Bronchial epithelial cell (primary cell): ENCODE measurements at regions not wholly inside any gene's neighbourhood (a gene's known extent, or its start where the extent isn't known, plus 50 kb on each side); places are given as distances from the start of the nearest gene placed in this dataset.

ENCODE experiments used
- DNase-seq: peaks from one replicate; pipeline ENCODE4 v3.0.0-alpha.2; 2010; ENCODE audit warnings: low read depth
- FAIRE-seq: peaks from 2 replicates; lab custom pipeline; 2011; peaks lifted over from hg19 to GRCh38; lab: Jason Lieb, UNC
- H3K27me3 ChIP-seq: 2 replicates; pipeline ENCODE4 v1.5.1; 2011; ENCODE audit warnings: low read length; ENCODE audit not compliant: control insufficient read depth, insufficient read depth
- H3K36me3 ChIP-seq: 2 replicates; pipeline ENCODE4 v1.5.1; 2011; ENCODE audit warnings: low read length; ENCODE audit not compliant: control insufficient read depth, insufficient read depth
- H3K4me3 ChIP-seq: 2 replicates; pipeline ENCODE4 v1.5.1; 2011; ENCODE audit warnings: mild to moderate bottlenecking, low read depth, low read length, control low read depth
- TF ChIP-seq, protein P1 (sequence below): IDR thresholded peaks from 2 replicates; pipeline ENCODE4 v1.5.1; 2011; ENCODE audit warnings: mild to moderate bottlenecking, moderate library complexity, low read length, control low read depth, inconsistent platforms; ENCODE audit not compliant: insufficient read depth, severe bottlenecking

DNA sequence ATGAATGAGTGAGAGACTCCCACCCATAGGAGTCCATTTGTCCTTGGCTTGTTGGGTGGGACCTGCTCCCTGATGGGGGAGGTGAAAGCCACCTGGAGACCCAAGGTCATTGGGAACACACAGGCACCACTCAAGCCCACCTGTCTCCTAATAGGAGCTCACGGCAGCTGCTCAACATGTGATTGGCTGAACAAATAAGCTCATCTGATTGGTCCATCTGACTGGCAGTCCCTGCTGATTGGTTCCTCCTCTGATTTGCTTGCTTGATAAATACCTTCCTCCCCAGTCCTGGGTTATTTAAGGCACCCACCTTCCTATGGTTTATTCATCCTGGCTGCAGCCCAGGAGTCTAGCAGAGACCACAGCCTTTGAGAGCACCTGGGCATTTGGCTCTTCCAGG, 502.9 kb downstream of the PTPRU start:
- Histone ChIP-seq H3K36me3 (no peaks in the 10 kb centered on the region), H3K4me3 (no peak overlapping the region), H3K27me3 (peaks cover 1% of the 10 kb centered on the region)
- DNase-seq (no peak), FAIRE-seq (no peak)
- TF ChIP-seq, protein P1, sequence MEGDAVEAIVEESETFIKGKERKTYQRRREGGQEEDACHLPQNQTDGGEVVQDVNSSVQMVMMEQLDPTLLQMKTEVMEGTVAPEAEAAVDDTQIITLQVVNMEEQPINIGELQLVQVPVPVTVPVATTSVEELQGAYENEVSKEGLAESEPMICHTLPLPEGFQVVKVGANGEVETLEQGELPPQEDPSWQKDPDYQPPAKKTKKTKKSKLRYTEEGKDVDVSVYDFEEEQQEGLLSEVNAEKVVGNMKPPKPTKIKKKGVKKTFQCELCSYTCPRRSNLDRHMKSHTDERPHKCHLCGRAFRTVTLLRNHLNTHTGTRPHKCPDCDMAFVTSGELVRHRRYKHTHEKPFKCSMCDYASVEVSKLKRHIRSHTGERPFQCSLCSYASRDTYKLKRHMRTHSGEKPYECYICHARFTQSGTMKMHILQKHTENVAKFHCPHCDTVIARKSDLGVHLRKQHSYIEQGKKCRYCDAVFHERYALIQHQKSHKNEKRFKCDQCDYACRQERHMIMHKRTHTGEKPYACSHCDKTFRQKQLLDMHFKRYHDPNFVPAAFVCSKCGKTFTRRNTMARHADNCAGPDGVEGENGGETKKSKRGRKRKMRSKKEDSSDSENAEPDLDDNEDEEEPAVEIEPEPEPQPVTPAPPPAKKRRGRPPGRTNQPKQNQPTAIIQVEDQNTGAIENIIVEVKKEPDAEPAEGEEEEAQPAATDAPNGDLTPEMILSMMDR: no peak

DNA sequence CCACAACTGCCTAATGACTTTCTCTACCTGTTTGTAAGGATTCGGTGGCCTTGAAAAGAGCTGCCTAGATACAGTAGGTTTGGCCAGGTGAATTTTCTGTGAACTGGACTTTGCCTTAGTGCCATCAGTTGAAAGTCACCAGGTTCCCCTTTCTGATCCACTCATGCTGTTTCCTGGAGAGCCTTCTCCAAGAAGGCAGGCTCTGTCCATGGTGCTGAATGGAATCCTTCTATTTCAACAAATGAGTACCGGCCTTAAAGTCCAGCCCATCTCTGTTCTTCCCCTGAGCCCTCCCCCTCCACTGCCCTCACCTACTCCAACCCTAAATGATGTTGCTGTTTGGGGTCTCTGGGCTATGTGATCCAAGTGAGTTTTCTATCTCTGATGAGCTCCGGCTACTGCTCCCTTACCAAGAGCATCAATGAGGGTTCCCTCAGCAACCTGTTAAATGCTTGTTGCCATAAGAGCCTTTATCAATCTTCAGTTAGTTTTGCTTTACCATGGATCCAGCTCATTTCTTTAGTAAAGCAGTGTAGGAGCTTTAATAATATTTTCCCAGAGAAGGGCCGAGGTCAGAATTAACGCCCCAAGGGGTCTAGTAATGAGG, 500.4 kb downstream of the PTPRU start:
- TF ChIP-seq, protein P1: no peak
- H3K27me3 ChIP-seq: peaks cover 1% of the 10 kb centered on the region
- no peak overlapping the region for H3K4me3 ChIP-seq
- no peaks in the 10 kb centered on the region for H3K36me3 ChIP-seq
- peak; percentile 82 for FAIRE-seq
- DNase-seq: peak; percentile 40

DNA sequence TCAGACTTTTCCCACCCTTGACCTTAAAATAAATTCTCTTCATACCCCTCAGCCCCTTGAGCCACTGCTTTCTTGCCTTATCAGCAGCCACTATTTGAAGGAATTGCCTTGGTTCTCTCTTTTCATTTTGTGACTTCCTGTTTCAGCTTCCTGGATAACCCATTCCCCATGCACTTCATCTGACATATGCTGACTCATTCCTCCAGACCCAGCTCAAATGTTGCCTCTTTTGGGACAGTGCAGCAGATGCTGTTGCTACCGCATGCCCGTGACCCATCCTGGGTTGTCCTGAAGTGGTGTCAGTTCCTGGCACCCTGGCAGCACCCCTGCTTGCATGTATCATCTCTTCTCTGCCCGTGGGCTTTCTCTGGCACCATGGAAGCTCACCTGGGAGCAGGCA, 496.1 kb downstream of the PTPRU start:
- H3K36me3 ChIP-seq: no peaks in the 10 kb centered on the region
- DNase-seq (no peak), FAIRE-seq (no peak)
- H3K4me3 ChIP-seq: no peak overlapping the region
- TF ChIP-seq, protein P1: no peak
- no peaks in the 10 kb centered on the region for H3K27me3 ChIP-seq

DNA sequence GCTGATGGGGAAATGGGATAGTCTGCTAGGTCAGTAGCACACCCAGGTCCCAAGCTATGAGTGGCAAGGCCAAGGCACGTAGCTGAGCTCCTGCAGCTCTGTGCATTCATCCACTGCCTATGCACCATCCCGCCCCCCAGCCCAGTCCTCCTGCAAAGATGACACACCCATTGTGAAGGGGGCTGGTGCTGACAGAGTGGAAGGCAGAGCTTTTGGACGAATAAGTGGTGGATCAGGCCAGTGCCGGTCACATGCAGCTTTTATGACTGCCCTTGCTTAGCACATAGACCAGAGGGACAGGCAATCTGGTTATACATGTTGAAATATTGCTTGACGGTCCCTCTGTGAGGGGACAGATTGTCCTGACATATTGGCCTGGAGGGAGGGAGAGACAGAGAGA, 494.3 kb downstream of the PTPRU start:
- no peak for DNase-seq
- Histone ChIP-seq H3K27me3 (no peaks in the 10 kb centered on the region), H3K36me3 (no peaks in the 10 kb centered on the region), H3K4me3 (no peak overlapping the region)
- TF ChIP-seq, protein P1: no peak
- FAIRE-seq: no peak

DNA sequence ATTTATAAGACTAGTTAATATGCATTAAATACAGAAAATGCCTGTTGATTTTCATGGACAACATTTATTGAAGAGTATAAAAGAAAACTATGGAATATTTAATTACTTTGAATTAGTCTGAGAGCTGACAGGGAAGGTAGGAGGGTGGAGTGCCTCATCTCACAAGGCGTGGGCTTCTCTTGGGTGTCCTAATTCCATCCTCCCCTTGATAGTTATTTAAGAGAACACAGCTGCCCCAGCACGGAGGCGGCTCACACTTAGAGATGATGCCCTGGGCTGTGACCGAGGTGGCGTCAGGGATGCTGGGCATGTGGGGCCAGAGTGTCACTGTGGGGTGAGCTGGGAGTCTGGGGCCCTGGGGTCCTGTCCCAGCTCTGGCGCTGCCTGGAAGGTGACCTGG, 493.0 kb downstream of the PTPRU start:
- Histone ChIP-seq H3K4me3 (no peak overlapping the region), H3K27me3 (no peaks in the 10 kb centered on the region), H3K36me3 (no peaks in the 10 kb centered on the region)
- FAIRE-seq: no peak
- TF ChIP-seq, protein P1: no peak
- DNase-seq: no peak

DNA sequence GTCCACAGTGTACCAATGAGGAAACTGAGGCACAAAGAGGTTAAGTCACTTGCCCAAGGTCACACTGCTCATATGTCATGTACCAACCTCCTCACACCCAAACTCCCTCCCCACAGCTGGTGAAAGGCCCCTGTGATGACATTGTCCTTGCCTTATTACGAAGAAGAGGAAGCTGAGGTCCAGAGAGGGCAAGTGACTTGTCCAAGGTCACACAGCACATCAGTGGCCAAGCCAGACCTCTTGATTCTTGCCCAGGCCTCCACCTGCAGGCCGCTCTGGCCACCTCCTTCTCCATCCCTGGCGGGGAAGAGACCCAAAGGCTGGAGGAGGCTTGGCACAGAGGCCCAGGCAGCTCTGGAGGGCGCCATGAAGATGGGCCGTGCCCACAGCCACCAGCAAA, 492.4 kb downstream of the PTPRU start:
- H3K27me3 ChIP-seq: no peaks in the 10 kb centered on the region
- H3K36me3 ChIP-seq: no peaks in the 10 kb centered on the region
- DNase-seq: no peak
- H3K4me3 ChIP-seq: no peak overlapping the region
- TF ChIP-seq, protein P1: no peak
- FAIRE-seq: no peak
